MG63 (cell line): ENCODE measurements at regions not wholly inside any gene's neighbourhood (a gene's known extent, or its start where the extent isn't known, plus 50 kb on each side); places are given as distances from the start of the nearest gene placed in this dataset.
A peak's percentile ranks its signal among the peaks of the same experiment; 100 is the strongest.

ENCODE experiments used
- DNase-seq: peaks from one replicate; pipeline ENCODE4 v3.0.0-alpha.2; 2020
- H3K27me3 ChIP-seq: fragments of 250-450 bp; sonication (Bioruptor Pico); 2 replicates; pipeline ENCODE4 v1.5.1; 2020; ENCODE audit warnings: mild to moderate bottlenecking, moderate library complexity
- H3K36me3 ChIP-seq: fragments of 250-450 bp; sonication (Bioruptor Pico); 2 replicates; pipeline ENCODE4 v1.5.1; 2020; ENCODE audit warnings: mild to moderate bottlenecking, moderate library complexity
- H3K4me3 ChIP-seq: fragments of 250-450 bp; sonication (Bioruptor Pico); 2 replicates; pipeline ENCODE4 v1.5.1; 2020; ENCODE audit warnings: mild to moderate bottlenecking, moderate library complexity
- H3K9me3 ChIP-seq: fragments of 250-450 bp; sonication (Bioruptor Pico); 2 replicates; pipeline ENCODE4 v1.5.1; 2020; ENCODE audit warnings: mild to moderate bottlenecking, moderate library complexity

- H3K4me3 ChIP-seq: no peak overlapping the region
- H3K36me3 ChIP-seq: no peaks in the 10 kb centered on the region
- H3K9me3 ChIP-seq: no peaks in the 10 kb centered on the region
- peak; percentile 72 for DNase-seq
- H3K27me3 ChIP-seq: no peaks in the 10 kb centered on the region
Observed at GRCh38 chr17:14471052-14471451, 170.2 kb downstream of the HS3ST3B1 start.

GRCh38 chr17:14470417-14470816 lies 169.5 kb downstream of the HS3ST3B1 start:
- Histone ChIP-seq H3K36me3 (no peaks in the 10 kb centered on the region), H3K9me3 (no peaks in the 10 kb centered on the region), H3K4me3 (no peak overlapping the region), H3K27me3 (no peaks in the 10 kb centered on the region)
- DNase-seq: no peak

GRCh38 chr17:14469971-14470370 lies 169.1 kb downstream of the HS3ST3B1 start:
- Histone ChIP-seq H3K4me3 (no peak overlapping the region), H3K36me3 (no peaks in the 10 kb centered on the region), H3K9me3 (no peaks in the 10 kb centered on the region), H3K27me3 (no peaks in the 10 kb centered on the region)
- no peak for DNase-seq

- no peaks in the 10 kb centered on the region for H3K27me3 ChIP-seq
- no peak for DNase-seq
- H3K4me3 ChIP-seq: no peak overlapping the region
- no peaks in the 10 kb centered on the region for H3K9me3 ChIP-seq
- no peaks in the 10 kb centered on the region for H3K36me3 ChIP-seq
Observed at GRCh38 chr17:14468858-14469257, 168.0 kb downstream of the HS3ST3B1 start.

GRCh38 chr17:14461227-14461548 lies 160.3 kb downstream of the HS3ST3B1 start:
- no peak for DNase-seq
- Histone ChIP-seq H3K9me3 (no peaks in the 10 kb centered on the region), H3K36me3 (no peaks in the 10 kb centered on the region), H3K27me3 (no peaks in the 10 kb centered on the region), H3K4me3 (no peak overlapping the region)

- Histone ChIP-seq H3K4me3 (no peak overlapping the region), H3K27me3 (no peaks in the 10 kb centered on the region), H3K36me3 (no peaks in the 10 kb centered on the region), H3K9me3 (no peaks in the 10 kb centered on the region)
- no peak for DNase-seq
Observed at GRCh38 chr17:14460516-14461226, 159.8 kb downstream of the HS3ST3B1 start.

DNA sequence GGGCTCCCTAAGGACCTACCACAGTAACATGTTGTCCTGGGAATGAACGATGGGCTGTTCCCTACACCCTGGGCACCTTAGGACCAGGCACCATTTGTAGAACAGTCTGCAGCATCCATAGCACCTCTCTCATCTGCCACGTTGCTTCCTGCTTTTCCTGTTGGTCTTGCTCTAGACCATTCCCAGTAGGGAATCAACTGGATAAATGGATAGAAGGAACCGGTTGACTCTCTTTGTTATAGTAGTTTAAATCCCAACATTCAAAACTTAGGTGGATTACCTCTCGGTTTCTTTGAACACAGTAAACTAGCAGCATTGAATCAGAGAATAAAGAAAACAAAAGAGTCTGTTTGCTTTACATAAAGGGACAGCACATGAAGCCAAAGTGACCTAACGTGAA lies 159.1 kb downstream of the HS3ST3B1 start:
- DNase-seq: no peak
- no peaks in the 10 kb centered on the region for H3K27me3 ChIP-seq
- H3K9me3 ChIP-seq: no peaks in the 10 kb centered on the region
- H3K36me3 ChIP-seq: no peaks in the 10 kb centered on the region
- H3K4me3 ChIP-seq: no peak overlapping the region

DNA sequence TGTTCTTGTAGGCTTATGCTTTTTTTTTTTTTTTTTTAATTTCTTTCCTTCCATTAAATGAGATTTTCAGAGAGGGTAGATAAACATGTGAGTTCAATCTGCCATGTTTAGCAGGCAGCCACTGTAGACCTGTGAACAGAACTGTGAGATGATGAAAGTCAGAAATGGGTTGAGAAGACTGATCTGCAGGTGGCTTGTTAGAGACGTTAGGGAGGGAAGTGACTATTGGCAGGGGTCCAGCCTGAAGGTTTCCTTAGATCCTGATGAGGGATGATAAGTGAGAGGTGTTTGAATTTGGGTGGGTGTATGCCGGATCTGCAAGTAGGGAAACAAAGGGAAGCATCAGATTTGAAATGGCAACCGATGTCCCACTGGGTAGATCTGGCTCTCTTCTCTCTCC lies 157.8 kb downstream of the HS3ST3B1 start:
- Histone ChIP-seq H3K27me3 (no peaks in the 10 kb centered on the region), H3K36me3 (no peaks in the 10 kb centered on the region), H3K9me3 (no peaks in the 10 kb centered on the region), H3K4me3 (no peak overlapping the region)
- no peak for DNase-seq

- H3K9me3 ChIP-seq: no peaks in the 10 kb centered on the region
- no peaks in the 10 kb centered on the region for H3K27me3 ChIP-seq
- no peak overlapping the region for H3K4me3 ChIP-seq
- no peak for DNase-seq
- no peaks in the 10 kb centered on the region for H3K36me3 ChIP-seq
Observed at GRCh38 chr17:14454746-14455145, 153.9 kb downstream of the HS3ST3B1 start.

- Histone ChIP-seq H3K27me3 (no peaks in the 10 kb centered on the region), H3K9me3 (no peaks in the 10 kb centered on the region), H3K4me3 (no peak overlapping the region), H3K36me3 (no peaks in the 10 kb centered on the region)
- DNase-seq: no peak
Observed at GRCh38 chr17:14452856-14453255, 152.0 kb downstream of the HS3ST3B1 start.

GRCh38 chr17:14451729-14452191 lies 150.9 kb downstream of the HS3ST3B1 start:
- no peak overlapping the region for H3K4me3 ChIP-seq
- no peaks in the 10 kb centered on the region for H3K36me3 ChIP-seq
- no peaks in the 10 kb centered on the region for H3K27me3 ChIP-seq
- no peaks in the 10 kb centered on the region for H3K9me3 ChIP-seq
- DNase-seq: no peak

GRCh38 chr17:14448818-14449217 lies 147.9 kb downstream of the HS3ST3B1 start:
- Histone ChIP-seq H3K9me3 (no peaks in the 10 kb centered on the region), H3K4me3 (no peak overlapping the region), H3K36me3 (no peaks in the 10 kb centered on the region), H3K27me3 (no peaks in the 10 kb centered on the region)
- DNase-seq: no peak

DNA sequence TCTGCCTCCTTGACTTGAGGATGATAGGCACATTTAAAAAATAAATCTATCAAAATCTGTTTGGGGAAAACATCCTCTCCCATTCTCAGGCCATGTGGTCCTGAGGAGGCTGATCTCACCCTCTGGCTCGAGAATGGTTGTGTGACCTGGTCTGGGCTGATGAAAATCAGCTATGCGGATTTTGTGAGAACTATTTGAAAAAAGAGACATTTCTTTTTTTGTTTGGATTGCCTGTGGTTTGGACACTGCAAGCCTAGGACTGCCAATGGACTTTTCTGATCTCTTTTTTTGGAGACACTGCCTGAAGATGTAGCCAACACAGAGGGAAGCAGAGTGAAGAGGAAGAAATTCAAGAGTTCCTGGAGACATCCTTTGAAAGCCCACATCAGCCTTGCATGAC lies 145.9 kb downstream of the HS3ST3B1 start:
- Histone ChIP-seq H3K27me3 (no peaks in the 10 kb centered on the region), H3K9me3 (no peaks in the 10 kb centered on the region), H3K36me3 (no peaks in the 10 kb centered on the region), H3K4me3 (no peak overlapping the region)
- peak; percentile 6 for DNase-seq

DNA sequence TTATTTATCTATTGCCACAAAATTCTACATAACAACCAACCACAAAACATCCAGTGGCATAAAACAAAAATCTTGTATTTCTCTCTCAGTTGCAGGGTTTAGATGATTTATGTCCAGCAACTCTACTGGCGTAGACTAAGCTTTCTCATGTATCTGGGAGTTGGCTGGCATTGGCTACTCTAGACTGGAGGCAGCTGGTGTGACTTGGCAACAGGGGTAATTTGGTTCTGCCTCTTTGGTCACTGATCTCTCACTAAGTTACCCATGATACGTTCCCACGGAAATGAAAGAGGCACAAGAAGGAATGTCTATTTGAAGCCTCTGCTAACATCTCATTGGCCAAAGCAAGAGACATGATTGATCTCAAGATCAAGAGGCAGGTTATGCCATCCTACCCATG lies 144.0 kb downstream of the HS3ST3B1 start:
- Histone ChIP-seq H3K27me3 (no peaks in the 10 kb centered on the region), H3K36me3 (no peaks in the 10 kb centered on the region)

GRCh38 chr17:14442798-14443528 lies 142.1 kb downstream of the HS3ST3B1 start:
- Histone ChIP-seq H3K36me3 (no peaks in the 10 kb centered on the region), H3K9me3 (no peaks in the 10 kb centered on the region), H3K4me3 (no peak overlapping the region), H3K27me3 (no peaks in the 10 kb centered on the region)
- no peak for DNase-seq

More for the DNA sequence above, 144.0 kb downstream of the HS3ST3B1 start:
- Histone ChIP-seq H3K9me3 (no peaks in the 10 kb centered on the region), H3K4me3 (no peak overlapping the region)
- no peak for DNase-seq

GRCh38 chr17:14437176-14437575 lies 136.3 kb downstream of the HS3ST3B1 start:
- no peaks in the 10 kb centered on the region for H3K9me3 ChIP-seq
- no peak overlapping the region for H3K4me3 ChIP-seq
- H3K36me3 ChIP-seq: no peaks in the 10 kb centered on the region
- no peak for DNase-seq
- no peaks in the 10 kb centered on the region for H3K27me3 ChIP-seq

GRCh38 chr17:14436266-14436665 lies 135.4 kb downstream of the HS3ST3B1 start:
- DNase-seq: no peak
- Histone ChIP-seq H3K9me3 (no peaks in the 10 kb centered on the region), H3K4me3 (no peak overlapping the region), H3K27me3 (no peaks in the 10 kb centered on the region), H3K36me3 (no peaks in the 10 kb centered on the region)

DNA sequence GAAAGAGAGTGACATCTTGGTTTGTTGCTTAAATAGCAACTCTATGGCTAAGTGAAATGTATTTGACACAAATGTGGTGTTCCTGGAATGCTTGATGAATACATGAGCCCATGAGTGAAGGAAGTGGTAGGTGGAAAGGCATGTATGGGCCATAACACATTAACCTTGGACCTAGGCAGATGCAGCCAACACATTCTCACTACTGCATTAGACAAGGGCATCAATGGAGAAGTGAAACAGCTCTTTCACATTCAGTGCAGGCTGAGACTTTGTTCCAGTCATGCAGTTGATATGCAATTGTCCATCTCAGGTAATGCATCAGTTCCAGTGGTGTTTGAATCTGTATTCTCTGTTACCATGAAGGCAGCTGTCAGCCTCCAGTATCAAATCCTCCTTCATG lies 133.6 kb downstream of the HS3ST3B1 start:
- Histone ChIP-seq H3K36me3 (no peaks in the 10 kb centered on the region), H3K9me3 (no peaks in the 10 kb centered on the region), H3K4me3 (no peak overlapping the region), H3K27me3 (no peaks in the 10 kb centered on the region)
- DNase-seq: no peak
